ENCODE measurements at regions not wholly inside any gene's neighbourhood (a gene's known extent, or its start where the extent isn't known, plus 50 kb on each side); places are given as distances from the start of the nearest gene placed in this dataset.

DNA sequence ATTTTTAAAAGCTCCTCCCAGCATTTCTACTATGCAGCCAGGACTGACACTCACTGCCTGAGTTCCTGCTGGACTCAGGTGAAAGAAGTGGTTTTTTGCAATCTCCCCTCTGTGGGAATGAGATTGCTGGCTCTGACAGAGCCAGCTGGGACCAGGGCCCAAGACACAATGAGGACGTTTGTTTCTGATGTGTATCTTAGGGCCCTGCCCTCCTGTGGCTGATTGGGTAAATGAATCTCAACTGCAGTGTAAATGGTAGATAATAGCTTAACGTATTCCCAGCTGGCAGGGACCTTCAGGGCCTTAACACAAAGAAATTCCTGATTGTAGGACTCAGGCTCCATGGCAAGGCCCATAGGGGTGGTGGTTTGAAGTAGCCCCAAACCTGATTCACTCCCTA, 85.8 kb upstream of the PRPS1 start:
- TF ChIP-seq, protein P1, sequence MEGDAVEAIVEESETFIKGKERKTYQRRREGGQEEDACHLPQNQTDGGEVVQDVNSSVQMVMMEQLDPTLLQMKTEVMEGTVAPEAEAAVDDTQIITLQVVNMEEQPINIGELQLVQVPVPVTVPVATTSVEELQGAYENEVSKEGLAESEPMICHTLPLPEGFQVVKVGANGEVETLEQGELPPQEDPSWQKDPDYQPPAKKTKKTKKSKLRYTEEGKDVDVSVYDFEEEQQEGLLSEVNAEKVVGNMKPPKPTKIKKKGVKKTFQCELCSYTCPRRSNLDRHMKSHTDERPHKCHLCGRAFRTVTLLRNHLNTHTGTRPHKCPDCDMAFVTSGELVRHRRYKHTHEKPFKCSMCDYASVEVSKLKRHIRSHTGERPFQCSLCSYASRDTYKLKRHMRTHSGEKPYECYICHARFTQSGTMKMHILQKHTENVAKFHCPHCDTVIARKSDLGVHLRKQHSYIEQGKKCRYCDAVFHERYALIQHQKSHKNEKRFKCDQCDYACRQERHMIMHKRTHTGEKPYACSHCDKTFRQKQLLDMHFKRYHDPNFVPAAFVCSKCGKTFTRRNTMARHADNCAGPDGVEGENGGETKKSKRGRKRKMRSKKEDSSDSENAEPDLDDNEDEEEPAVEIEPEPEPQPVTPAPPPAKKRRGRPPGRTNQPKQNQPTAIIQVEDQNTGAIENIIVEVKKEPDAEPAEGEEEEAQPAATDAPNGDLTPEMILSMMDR (IDR thresholded peaks at IDR 0.05): no peak
- no peak for TF ChIP-seq POLR2A (IDR thresholded peaks at IDR 0.05)
